ENCODE measurements at regions not wholly inside any gene's neighbourhood (a gene's known extent, or its start where the extent isn't known, plus 50 kb on each side); places are given as distances from the start of the nearest gene placed in this dataset.
"Not testable (repeated sequence)": the region's sequence is repeated elsewhere in the genome, so short reads cannot be mapped to it uniquely, and the experiment has no call there.

DNA sequence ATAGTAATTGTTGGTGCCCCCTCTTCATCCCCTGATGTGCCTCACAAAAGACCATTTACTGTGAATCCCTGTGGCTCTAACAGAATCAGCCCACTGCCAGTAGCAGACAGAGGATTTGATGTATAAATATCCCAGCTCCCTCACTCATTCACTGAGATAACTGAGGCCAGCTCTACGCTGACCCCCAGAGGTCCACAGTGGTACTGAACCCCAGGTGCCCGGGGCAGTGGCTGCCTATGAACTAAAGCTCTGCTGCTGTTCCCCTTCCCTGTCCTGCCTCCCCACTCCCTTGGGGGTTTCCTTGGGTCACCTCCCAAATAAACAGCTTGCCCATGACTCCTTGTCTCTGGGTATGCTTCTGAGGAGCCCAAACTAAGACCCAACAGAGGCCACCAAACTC, 295.8 kb downstream of the FOXL1 start:
- peak; percentile 4 for DNase-seq

DNA sequence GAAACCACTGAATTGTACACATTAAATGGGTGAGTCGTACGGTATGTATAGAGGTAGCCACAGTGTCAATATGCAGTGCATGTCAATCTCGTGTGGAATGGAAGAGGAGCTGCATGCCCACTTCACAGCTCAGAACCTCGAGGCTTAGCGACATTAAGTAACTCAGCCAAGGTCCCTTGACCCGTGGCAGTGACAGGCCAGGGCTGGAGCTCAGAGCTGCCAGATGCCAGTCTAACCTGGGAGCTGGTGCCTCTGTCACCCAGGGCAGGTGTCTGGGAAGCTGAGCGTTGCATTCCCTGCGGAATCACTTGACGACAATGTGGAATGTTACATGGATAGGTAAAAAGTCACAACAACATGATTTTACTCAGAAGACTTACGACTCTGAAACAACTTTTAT, 298.1 kb downstream of the FOXL1 start:
- DNase-seq: no peak

DNA sequence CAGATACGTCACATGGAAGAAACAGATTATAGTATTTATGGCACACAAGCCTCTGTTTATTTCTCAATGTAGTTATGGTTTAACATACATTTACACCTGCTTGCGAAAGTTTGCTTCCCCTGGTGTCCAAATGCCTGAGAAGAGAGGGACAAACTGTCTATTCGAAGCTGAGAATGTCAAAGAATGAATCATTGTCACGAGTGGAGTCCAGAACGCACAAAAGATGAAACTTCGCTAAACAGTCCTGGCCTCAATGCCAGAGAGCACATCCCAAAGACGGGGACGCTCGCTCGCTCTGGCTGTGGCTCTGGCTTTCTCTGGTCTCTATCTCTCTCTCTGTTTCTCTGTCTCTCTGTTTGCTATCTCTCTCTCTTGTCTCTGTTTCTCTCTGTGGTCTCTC, 298.8 kb downstream of the FOXL1 start:
- no peak for DNase-seq

DNA sequence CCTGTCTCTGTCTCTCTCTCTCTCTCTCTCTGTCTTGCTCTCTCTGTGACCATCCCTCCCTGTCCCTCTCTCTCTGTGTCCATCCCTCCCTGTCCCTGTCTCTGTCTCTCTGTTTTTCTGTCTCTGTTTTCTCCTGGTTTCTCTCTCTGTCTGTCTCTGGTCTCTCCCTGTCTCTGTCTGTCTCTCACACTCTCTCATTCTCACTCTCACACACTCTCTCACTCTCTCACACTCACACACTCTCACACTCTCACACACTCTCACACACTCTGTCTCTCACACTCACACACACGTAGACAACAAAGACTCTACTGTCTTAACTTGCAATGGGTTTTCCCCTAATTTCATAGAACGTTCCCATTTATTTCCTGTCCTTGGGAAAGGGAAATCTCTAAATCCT, 299.5 kb downstream of the FOXL1 start:
- DNase-seq: no peak

DNA sequence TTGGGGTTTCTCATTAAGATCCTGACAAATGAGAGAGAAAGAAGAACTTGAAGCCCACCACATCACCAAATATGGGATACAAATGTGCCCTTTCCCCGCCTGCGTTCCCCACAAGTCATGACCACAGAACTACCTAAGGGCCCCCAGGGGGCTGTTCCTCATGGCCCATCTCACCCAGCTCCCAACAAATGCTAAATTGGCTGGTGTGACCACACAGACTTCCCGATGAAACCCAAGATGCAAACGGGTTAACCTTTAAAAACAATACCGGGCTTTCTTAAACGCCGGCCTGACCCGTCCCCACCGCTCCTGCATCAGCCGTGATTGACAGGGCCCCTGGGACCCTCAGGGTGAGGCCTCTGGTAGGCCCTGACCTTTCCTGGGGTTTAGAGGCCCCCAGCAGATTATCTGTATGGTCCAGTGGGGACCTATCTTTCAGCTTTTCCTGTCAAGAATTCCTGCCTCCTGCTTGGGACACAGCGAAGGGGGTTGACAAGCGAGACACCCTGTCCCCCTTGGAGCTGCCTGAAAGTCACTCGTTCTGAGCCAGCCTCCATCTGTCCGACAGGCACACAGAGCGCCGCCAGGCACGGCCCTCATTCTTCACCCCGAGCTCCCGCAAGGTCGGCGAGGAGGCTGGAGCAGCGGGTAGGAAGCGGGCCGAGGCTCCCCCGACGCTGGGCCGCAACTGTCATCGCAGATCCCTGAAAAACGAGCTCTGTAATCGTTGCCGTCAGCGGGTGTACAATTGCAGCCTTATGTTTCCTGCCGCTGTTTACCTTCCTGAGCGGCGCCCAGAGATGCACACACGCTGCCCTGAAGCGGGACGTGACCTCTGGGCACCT, 300.1 kb downstream of the FOXL1 start:
- DNase-seq: no peak

DNA sequence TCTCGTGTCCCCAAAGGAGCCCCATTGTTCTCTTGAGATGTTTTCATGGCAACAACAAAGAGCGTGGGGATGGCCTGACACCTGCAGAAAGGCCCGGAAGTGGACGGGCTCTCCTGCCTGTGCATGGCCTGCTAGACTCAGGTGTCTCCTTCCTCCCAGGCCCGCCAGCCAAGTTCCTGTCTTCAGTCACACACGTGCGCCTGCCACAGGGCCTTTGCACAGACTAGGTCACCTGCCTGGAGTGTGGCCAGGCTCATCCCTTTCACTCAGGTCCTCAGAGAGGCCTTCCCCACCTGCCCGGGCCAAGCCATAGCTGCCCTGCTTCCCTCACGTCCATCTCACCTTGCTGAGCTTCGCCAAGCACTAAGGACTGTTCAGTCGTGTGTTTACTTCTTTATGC, 300.9 kb downstream of the FOXL1 start:
- DNase-seq: no peak

DNA sequence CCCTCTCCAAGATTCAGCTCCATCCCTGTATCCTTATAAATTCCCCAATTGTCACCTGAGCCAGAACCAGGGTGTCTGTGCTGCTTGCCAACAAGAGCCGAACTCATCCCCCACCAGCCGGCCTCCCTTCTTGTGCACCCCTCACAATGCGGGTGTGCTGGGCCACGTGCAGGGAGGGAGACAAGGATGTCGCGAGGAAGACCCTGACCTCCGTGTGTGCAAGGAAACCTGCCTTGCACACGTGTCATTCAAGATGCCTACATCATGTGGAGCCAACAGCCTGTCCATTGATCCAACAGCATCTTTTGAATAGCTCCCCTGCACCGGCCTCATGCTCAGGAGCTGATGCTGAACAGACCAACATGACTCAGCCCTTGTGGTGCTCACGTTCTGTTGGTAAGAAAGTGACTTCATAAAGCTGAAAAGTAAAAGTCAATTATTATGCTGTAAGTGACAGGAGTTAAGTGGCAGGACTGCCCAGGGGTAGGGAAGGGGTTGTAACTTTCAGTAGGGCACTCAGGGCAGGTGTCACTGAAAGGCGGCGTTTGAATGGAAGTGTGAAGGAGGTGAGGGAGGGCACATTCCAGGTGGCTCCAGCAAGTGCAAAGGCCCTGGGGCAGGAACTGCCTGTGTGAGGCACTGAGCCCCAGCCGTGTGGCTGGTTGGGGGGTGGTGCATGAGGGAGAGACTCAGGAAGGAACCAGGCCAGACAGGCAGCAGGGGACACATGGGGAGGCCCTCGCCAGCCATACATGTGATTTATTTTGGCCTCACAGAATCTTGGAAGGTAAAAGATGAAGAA, 302.2 kb downstream of the FOXL1 start:
- no peak for DNase-seq

DNA sequence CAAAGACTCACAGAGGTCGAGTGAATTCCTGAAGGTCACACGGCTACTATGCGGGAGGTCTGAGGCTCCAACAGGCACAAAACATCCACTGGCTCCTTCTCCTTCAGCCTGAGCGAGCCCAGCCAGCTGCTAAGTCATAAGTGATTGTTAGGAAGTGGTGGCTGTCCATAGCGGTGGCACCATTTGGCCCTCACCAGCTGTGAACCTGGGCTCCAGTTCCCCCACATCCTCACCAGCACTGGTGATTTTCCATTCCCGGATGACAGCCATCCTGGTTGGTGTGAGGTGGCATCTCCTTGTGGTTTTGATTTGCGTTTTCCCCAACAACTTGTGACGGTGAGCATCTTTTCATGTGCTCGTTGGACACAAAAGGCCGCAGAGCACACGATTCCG, 302.8 kb downstream of the FOXL1 start:
- no peak for DNase-seq

DNA sequence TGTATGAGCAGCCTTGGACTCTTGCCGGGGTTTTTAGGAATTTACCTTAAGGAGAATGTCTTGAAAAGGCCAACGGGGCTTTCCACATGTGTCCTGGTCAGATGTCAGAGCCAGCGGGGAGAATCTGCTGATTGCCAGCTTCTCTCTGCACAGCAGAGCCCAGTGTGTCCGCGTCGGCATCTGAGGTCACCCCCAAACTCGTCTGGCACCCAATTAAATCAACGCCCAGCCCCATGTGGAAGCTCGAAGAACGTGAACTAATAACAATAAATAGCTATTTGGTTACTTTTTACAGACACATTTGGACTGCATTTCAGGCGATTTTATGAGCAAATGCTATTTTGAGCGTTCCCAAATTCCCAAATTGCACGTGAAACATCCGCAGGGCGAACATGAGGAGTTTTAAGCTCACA, 303.5 kb downstream of the FOXL1 start:
- no peak for DNase-seq

DNA sequence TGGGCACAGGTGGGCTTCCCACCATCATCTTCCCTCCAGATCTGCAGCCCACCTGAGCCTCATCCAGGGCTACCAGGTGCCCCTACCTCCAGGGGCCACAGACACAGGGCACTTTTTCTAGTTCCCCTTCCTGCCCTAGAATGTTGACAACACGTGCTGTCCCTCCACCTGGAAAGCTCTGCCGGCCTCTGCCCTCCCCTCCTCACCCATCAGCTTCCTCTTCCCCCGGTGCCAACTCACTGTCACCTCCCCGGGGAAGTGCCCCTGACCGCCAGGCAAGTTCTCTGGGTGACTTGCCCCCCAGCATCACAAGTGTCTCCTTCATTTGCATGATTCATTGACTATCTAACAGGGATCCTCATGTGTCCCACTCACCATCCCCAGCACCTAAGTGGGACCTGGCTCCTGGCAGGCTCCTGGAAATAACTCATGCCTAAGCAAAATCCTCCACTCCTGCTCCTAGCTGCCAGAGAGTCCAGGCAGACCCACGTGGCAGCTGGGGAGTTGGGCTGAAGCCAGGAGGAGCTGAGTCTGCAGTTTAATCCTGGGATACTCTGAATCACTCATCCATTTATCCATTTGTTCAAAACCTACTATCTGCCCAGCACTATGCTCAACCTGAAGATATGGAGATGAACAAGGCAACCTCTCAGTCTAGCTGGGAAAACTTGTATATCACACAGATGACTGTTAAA, 304.4 kb downstream of the FOXL1 start:
- no peak for DNase-seq

DNA sequence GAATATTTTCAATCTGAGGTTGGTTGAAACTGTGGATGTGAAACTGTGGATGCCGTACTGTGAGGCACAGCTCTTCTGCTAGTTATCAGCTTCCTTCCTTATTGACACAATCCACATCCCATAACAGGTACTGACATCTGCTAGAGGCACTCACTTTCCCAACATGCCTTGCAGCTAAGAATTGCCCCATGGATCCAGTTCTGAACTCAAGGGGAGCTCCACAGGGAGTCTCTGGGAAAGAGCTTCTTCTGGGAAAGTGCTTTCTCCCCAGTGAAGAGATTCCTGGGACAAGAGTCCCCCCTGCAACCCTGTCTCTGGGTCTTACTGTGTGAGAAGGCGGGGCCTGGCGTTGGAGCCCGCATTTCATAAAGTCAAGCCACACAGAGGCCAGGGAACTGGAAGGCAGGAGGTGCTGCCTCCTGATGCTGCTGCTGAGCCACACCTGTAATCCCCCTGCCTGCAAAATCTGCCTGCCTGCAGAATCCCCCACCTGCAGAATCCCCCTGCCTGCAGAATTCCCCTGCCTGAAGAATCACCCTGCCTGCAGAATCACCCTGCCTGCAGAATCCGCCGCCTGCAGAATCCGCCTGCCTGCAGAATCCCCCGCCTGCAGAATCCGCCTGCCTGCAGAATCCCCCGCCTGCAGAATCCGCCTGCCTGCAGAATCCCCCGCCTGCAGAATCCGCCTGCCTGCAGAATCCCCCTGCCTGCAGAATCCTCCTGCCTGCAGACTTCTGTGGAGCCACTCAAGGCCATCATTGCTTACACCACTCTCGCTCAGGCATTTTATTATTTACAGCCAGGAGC, 305.4 kb downstream of the FOXL1 start:
- DNase-seq: no peak

DNA sequence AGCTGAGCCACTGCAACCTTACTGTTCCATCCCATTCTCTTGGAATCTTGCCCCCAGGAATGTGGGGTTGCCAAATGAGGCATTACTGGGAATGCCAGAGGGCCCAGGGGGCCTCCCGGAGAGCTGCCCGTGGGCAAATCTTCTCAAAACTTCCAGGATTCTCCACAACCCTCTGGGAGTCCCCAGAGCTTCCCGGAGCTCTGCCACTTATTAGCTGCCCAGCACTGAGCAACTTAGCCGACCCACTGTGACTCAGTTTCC, 306.0 kb downstream of the FOXL1 start:
- no peak for DNase-seq

DNA sequence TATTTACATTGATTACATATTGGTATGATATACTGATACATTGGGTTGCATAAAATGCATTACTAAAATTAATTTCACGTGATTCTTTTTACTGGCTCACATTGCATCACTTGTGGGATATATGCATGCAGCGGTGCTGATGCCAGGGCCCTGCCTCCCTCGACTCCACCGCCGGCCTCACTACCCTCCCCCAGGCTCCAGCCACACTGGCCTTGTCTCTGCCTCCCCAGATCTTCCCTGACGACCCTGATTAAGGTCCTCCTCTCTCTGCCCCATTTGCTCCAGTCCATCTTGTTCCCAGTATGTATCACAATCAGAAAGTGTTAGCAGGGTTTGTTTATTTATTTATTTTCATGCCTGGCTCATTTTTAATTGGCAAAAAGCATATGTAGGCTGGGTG, 306.8 kb downstream of the FOXL1 start:
- DNase-seq: no peak

DNA sequence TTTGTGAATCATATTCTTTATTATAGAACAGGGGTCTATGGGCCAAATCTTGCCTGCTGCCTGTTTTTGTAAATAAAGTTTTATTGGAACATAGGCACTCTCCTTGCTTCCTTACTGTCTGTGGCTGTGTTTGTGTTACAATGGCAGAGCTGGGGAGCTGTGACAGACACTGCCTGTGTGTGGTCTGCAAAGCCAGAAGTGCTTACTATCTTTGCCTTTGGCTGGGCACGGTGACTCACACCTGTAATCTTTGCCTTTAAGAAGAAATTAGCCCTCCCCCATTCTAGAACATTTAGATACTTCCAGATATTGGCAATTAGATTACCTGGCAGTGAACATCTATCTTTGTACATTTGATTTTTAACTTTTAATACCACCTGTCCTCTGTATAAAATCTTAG, 308.3 kb downstream of the FOXL1 start:
- no peak for DNase-seq

DNA sequence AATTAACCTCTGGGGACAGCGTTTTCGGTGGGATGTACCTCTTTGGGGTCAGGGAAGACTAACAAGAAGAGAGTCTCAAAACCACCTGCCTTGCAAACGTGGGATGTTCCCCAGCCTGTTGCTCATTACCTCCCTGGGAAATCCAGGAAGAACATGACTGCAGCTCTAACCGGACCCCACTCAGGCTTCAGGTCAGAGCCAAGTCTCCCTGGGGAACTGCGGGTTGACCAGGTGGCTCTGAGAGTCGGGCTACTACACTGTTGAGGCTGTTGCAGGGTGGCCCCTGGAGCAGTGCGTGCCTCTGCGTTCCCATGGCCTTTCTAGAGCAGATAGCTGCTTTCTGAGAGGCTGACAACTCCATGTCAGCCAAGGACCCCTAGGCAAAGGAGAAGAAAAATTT, 309.1 kb downstream of the FOXL1 start:
- DNase-seq: no peak

DNA sequence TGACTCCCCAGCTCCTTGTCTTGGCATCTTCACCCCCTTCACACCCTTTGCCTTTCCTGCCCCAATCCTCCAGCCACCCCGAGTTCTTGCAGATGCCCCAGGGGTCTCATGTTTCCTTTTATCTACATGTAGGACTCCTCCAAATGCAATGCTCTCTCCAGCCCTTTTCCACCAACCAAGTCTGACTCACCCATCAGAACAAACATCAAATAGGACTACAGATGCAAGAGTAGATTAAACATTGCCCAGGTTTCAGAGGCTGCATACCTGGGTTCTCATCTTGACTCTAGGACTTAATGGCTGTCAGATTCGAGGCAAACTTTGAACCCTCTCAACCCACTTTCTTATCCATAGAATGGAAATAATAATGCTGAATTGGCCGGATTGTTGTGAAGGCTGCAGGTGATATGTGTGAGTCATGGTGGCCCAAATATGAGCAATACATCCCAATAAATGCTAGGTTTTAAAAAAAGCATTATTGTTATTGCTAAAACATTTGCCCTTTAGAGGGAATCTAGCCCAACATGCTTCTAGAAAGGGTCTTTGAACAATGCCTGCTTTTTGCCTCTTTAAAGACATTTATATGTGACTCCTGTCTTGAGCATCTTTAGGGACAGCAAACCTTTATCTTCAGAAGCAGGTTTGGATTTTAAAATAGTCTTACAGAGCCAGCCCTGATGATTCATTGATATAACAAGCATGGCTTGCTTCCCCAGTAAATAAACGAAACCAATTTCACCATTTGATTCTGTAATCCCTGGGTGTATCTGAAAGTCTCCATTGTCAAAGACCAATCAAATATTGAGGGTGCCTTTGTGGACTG, 310.1 kb downstream of the FOXL1 start:
- DNase-seq: no peak

DNA sequence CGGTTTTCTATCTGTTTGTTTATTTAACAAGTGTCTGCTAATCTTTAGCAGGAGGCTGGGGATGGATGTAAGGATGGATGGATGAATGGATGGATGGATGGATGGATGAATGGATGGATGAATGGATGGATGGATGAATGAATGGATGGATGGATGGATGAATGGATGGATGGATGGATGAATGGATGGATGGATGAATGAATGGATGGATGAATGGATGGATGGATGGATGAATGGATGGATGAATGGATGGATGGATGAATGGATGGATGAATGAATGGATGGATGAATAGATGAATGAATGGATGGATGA, 310.7 kb downstream of the FOXL1 start:
- not testable (repeated sequence) for DNase-seq

DNA sequence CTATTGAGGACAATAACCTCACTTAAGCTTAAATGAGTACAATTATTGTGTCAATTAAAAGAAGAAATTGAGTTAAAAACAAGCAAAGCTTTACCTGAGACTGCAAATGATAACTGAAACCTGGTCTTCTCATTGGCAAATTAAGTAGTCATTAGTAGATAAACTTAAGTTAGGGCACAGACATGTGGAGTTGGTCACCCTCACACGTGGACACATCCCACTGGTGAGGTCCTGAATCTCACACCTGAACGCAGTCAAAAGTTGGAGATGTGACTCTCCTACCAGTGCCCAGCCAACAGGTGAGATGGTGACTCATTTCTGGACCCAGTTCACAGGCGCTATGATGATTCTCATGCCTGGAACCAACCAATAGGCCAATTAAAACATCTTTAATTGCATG, 311.6 kb downstream of the FOXL1 start:
- no peak for DNase-seq

DNA sequence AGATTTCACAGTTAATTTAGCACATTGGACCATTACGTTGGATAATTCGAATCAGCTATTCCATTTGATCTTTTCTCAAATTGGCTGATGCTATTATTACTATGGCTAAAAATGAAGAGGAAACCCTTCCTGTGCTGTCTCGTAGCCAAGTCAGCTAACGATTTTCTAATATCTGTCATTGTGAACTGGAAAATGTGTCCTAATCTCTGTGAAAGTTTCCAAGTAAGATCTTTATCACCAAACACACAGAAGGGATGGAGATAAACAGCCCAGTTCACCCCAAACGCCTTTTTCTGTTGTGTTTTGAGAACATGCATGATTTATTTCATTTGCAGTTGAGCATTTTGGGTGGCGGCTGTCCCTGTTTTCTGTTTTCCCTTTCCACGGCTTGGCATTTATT, 312.8 kb downstream of the FOXL1 start:
- no peak for DNase-seq

DNA sequence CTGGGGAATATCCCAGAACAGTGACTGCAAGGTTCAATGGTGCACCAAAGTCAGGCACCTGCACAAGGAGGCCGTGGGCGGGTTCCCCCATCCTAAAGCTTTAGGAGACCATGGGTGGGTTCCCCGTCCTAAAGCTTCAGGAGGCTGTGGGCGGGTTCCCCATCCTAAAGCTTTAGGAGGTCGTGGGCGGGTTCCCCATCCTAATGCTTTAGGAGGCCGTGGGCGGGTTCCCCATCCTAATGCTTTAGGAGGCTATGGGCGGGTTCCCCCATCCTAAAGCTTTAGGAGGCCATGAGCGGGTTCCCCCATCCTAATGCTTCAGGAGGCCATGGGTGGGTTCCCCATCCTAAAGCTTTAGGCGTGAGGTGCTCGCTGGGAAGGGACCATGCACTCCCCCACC, 313.3 kb downstream of the FOXL1 start:
- DNase-seq: no peak

DNA sequence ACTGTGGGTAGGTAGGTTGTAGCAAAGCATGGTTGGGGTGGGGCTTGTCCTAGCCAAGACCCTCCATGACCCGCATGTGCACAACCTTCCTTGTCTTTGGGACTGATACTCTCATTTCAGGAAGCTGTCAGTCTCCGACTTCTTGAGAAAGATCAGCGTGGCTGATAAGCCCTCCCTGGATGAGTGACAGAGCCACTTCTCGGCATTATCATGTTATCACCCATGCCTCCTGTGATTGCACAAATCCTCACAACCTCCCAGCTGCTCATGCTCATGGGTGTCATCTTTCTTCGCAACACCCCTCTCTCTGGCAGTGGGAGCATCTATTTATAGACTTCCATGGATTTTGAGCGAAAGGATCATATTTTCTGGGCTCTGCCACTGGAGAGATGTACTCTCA, 314.2 kb downstream of the FOXL1 start:
- no peak for DNase-seq

DNA sequence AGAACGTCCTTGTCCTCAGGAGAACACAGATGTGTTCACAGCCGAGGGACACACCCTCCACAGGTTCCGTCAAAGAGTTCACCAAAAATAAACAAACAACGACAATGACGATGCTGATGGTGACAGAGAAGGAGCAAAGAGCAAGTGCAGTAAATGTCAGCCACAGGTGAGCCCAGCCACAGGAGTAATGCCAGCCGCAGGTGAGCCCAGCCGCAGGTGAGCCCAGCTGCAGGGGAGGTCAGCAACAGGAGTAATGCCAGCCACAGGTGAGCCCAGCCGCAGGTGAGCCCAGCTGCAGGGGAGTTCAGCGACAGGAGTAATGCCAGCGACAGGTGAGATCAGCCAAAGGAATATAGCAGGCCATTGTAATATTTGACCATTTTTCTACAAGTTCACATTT, 315.2 kb downstream of the FOXL1 start:
- no peak for DNase-seq

All from hematopoietic multipotent progenitor cell treated with erythropoietin and hydrocortisone succinate and interleukin-3 and kit ligand, for 8 days (in vitro differentiated cells).